ENCODE measurements at regions not wholly inside any gene's neighbourhood (a gene's known extent, or its start where the extent isn't known, plus 50 kb on each side); places are given as distances from the start of the nearest gene placed in this dataset.

GRCh38 chr2:58860586-58860985, 619.5 kb upstream of the FANCL start:
- Histone ChIP-seq H2BK5ac (ENCODE audit: low read depth, low read length) (no peak overlapping the region), H2AFZ (ENCODE audit: low read length) (no peak overlapping the region), H3K36me3 (ENCODE audit: control insufficient read depth in 2 of 4, insufficient read depth in 4 of 4, low read length in 3 of 4) (no peaks in the 10 kb centered on the region), H2AK5ac (ENCODE audit: low read depth, low read length) (no peak overlapping the region), H3K4me2 (ENCODE audit: insufficient read depth in 1 of 2, low read depth in 2 of 2, low read length in 2 of 2) (no peak overlapping the region), H2BK12ac (ENCODE audit: low read depth, low read length) (no peak overlapping the region), H4K91ac (replicated peaks; ENCODE audit: insufficient read length, low read length) (no peak overlapping the region), H3K4me1 (replicated peaks in 1 of 4; ENCODE audit: control insufficient read depth in 3 of 4, insufficient read depth in 4 of 4, low read length in 3 of 4) (peaks cover 0 to 13% (median 3%) of the 10 kb centered on the region in 4 experiments; a peak in 3 of 7 replicates), H3K27me3 (replicated peaks in 1 of 4; ENCODE audit: control insufficient read depth in 3 of 4, extremely low read depth in 1 of 4, insufficient read depth in 3 of 4, low read length in 3 of 4) (no peaks in the 10 kb centered on the region; a peak in 2 of 7 replicates), H3K23me2 (ENCODE audit: low read depth, low read length) (no peaks in the 10 kb centered on the region), H2BK15ac (ENCODE audit: low read length) (no peak overlapping the region), H3K27ac (ENCODE audit: low read depth, low read length) (no peak overlapping the region), H3K4ac (replicated peaks; ENCODE audit: insufficient read length, low read depth, low read length) (no peak overlapping the region), H4K5ac (ENCODE audit: insufficient read length, low read depth, low read length) (no peak overlapping the region), H3K9me3 (ENCODE audit: insufficient read depth in 2 of 2, low read depth in 1 of 2, low read length in 1 of 2) (peaks cover 0 to 4% of the 10 kb centered on the region in 2 experiments; a peak in 1 of 4 replicates), H2BK20ac (ENCODE audit: low read length) (no peak overlapping the region), H3K79me2 (ENCODE audit: control insufficient read depth in 1 of 2, insufficient read depth in 2 of 2, low read length in 2 of 2) (no peaks in the 10 kb centered on the region), H3K18ac (ENCODE audit: extremely low read depth, low read length) (no peak overlapping the region), H3K14ac (ENCODE audit: insufficient read length) (no peak overlapping the region), H3K23ac (ENCODE audit: insufficient read length) (no peak overlapping the region), H3K9ac (replicated peaks in 1 of 4; ENCODE audit: extremely low read depth in 1 of 4, low read depth in 3 of 4, low read length in 3 of 4) (no peak overlapping the region), H4K20me1 (replicated peaks in 1 of 2; ENCODE audit: control insufficient read depth in 1 of 2, insufficient read depth in 2 of 2, low read length in 2 of 2) (no peaks in the 10 kb centered on the region), H4K8ac (ENCODE audit: extremely low read depth, insufficient read depth, low read length) (no peak overlapping the region), H3K56ac (replicated peaks; ENCODE audit: insufficient read length, low read depth, low read length) (no peak overlapping the region), H2BK120ac (replicated peaks; ENCODE audit: low read depth, low read length) (no peak overlapping the region), H3K79me1 (ENCODE audit: low read depth, low read length) (no peaks in the 10 kb centered on the region), H3K4me3 (ENCODE audit: extremely low read depth in 1 of 4, insufficient read depth in 2 of 4, low read depth in 3 of 4, low read length in 4 of 4) (no peak overlapping the region)
- TF ChIP-seq TAF1 (IDR thresholded peaks at IDR 0.05; ENCODE audit: low read depth, low read length): no peak
- no peak for TF ChIP-seq MAX (IDR thresholded peaks at IDR 0.05)
- no peak for TF ChIP-seq BCL11A (IDR thresholded peaks at IDR 0.05; ENCODE audit: low read depth in 2 of 2, low read length in 2 of 2)
- TF ChIP-seq NANOG (IDR thresholded peaks at IDR 0.05; ENCODE audit: insufficient read depth, low read depth, low read length, poor library complexity, severe bottlenecking): no peak
- no peak for TF ChIP-seq CEBPB (IDR thresholded peaks at IDR 0.05; ENCODE audit: low read depth, low read length)
- no peak for TF ChIP-seq CBX8 (IDR thresholded peaks at IDR 0.05; ENCODE audit: borderline replicate concordance, low read depth, low read length)
- no peak for TF ChIP-seq RBBP5 (IDR thresholded peaks at IDR 0.05; ENCODE audit: borderline replicate concordance, low read depth, low read length)
- ChIA-PET POLR2A (ENCODE audit: partially characterized antibody) (no interaction called here), CTCF (ENCODE audit: partially characterized antibody) (interaction anchor here (0.5 to 2.0 kb wide), 4 partner anchors 11 to 673 kb away, joined by 3 to 12 read pairs (median 3); no protein-coding TSS in a partner anchor)
- FAIRE-seq (no peak), DNase-seq (ENCODE audit: low read depth in 1 of 2, low spot score in 2 of 2) (no peak)
- WGBS, 2 experiments (ENCODE audit: extremely low coverage in 1 of 2, insufficient coverage in 1 of 2, insufficient read length in 1 of 2, insufficient replicate concordance in 2 of 2, low coverage in 1 of 2, low lambda C conversion rate in 2 of 2, missing lambda C conversion rate in 1 of 2): 100% methylated on average over 1 of the region's 1 CpG; no CpG with 5 or more reads in 1 of the 2 experiments
